H9 (cell line): ENCODE measurements at regions not wholly inside any gene's neighbourhood (a gene's known extent, or its start where the extent isn't known, plus 50 kb on each side); places are given as distances from the start of the nearest gene placed in this dataset.

Experiments
- DNase-seq: peaks from one replicate; pipeline ENCODE4 v3.0.0-alpha.2; 2017
- H2AFZ ChIP-seq: one replicate; pipeline ENCODE4 v1.6.1; 2013; ENCODE audit warnings: mild to moderate bottlenecking, low read length, control low read depth, moderate library complexity
- H2AK5ac ChIP-seq: 2 replicates; pipeline ENCODE4 v1.6.1; 2013; ENCODE audit warnings: low read length, control low read depth, mixed read lengths; ENCODE audit not compliant: insufficient read length
- H2BK120ac ChIP-seq: one replicate; pipeline ENCODE4 v1.6.1; 2013; ENCODE audit warnings: low read depth, mild to moderate bottlenecking, low read length, control low read depth, inconsistent platforms; ENCODE audit not compliant: poor library complexity, severe bottlenecking
- H2BK12ac ChIP-seq: 2 replicates; pipeline ENCODE4 v1.6.1; 2013; ENCODE audit warnings: low read length, control low read depth, mixed read lengths, low read depth; ENCODE audit not compliant: insufficient read length
- H2BK15ac ChIP-seq: 2 replicates; pipeline ENCODE4 v1.6.1; 2013; ENCODE audit warnings: low read depth, low read length, control low read depth
- H2BK20ac ChIP-seq: one replicate; pipeline ENCODE4 v1.6.1; 2013; ENCODE audit warnings: low read depth, mild to moderate bottlenecking, low read length, control low read depth, inconsistent platforms; ENCODE audit not compliant: poor library complexity, severe bottlenecking
- H2BK5ac ChIP-seq: 2 replicates; pipeline ENCODE4 v1.6.1; 2013; ENCODE audit warnings: low read length, control low read depth, mixed read lengths; ENCODE audit not compliant: insufficient read length
- H3K14ac ChIP-seq: 2 replicates; pipeline ENCODE4 v1.6.1; 2013; ENCODE audit warnings: low read length, control low read depth; ENCODE audit not compliant: insufficient read depth
- H3K18ac ChIP-seq: 2 replicates; pipeline ENCODE4 v1.6.1; 2013; ENCODE audit warnings: low read depth, mild to moderate bottlenecking, mixed read lengths, low read length, control low read depth; ENCODE audit not compliant: insufficient read length
- H3K23ac ChIP-seq: 2 replicates; pipeline ENCODE4 v1.6.1; 2013; ENCODE audit warnings: low read length, control low read depth, mixed read lengths, low read depth; ENCODE audit not compliant: insufficient read length
- H3K23me2 ChIP-seq: 2 replicates; pipeline ENCODE4 v1.6.1; 2013; ENCODE audit warnings: low read depth, mild to moderate bottlenecking, mixed read lengths, low read length, control low read depth; ENCODE audit not compliant: insufficient read length, poor library complexity, severe bottlenecking
- H3K27ac ChIP-seq: 2 replicates; pipeline ENCODE4 v1.5.1; 2013; ENCODE audit warnings: low read length, control low read depth, mixed read lengths, low read depth; ENCODE audit not compliant: insufficient read length
- H3K27me3 ChIP-seq: 2 replicates; pipeline ENCODE4 v1.6.1; 2013; ENCODE audit warnings: low read length, control low read depth, inconsistent platforms; ENCODE audit not compliant: insufficient read depth
- H3K4ac ChIP-seq: 2 replicates; pipeline ENCODE4 v1.6.1; 2013; ENCODE audit warnings: low read depth, mild to moderate bottlenecking, control low read depth, inconsistent platforms, low read length, moderate library complexity
- H3K4me1 ChIP-seq: 2 replicates; pipeline ENCODE4 v1.6.1; 2013; ENCODE audit warnings: low read length, control low read depth, inconsistent platforms; ENCODE audit not compliant: insufficient read depth
- H3K4me2 ChIP-seq: 2 replicates; pipeline ENCODE4 v1.6.1; 2013; ENCODE audit warnings: low read length, control low read depth, mixed read lengths; ENCODE audit not compliant: insufficient read length, insufficient read depth
- H3K56ac ChIP-seq: 2 replicates; pipeline ENCODE4 v1.6.1; 2013; ENCODE audit warnings: low read depth, mild to moderate bottlenecking, mixed read lengths, low read length, control low read depth; ENCODE audit not compliant: insufficient read length
- H3K79me1 ChIP-seq: 2 replicates; pipeline ENCODE4 v1.6.1; 2013; ENCODE audit warnings: low read depth, mild to moderate bottlenecking, moderate library complexity, low read length, control low read depth, inconsistent platforms; ENCODE audit not compliant: insufficient read depth, poor library complexity, severe bottlenecking
- H3K79me2 ChIP-seq: 2 replicates; pipeline ENCODE4 v1.6.1; 2013; ENCODE audit warnings: low read length, control low read depth, inconsistent platforms; ENCODE audit not compliant: insufficient read depth
- H3K9ac ChIP-seq: 2 replicates; pipeline ENCODE4 v1.6.1; 2013; ENCODE audit warnings: low read length, control low read depth, mixed read lengths; ENCODE audit not compliant: insufficient read length; ENCODE audit errors: extremely low read depth
- H3K9me3 ChIP-seq: one replicate; pipeline ENCODE4 v1.6.1; 2013; ENCODE audit warnings: low read depth, low read length, inconsistent platforms; ENCODE audit not compliant: control insufficient read depth
- H3T11ph ChIP-seq: one replicate; pipeline ENCODE4 v1.6.1; 2013; ENCODE audit warnings: mild to moderate bottlenecking, low read length, control low read depth, inconsistent platforms
- H4K20me1 ChIP-seq: one replicate; pipeline ENCODE4 v1.6.1; 2013; ENCODE audit not compliant: control insufficient read depth, insufficient read length, insufficient read depth
- H4K5ac ChIP-seq: 2 replicates; pipeline ENCODE4 v1.6.1; 2013; ENCODE audit warnings: low read depth, mild to moderate bottlenecking, mixed read lengths, low read length, control low read depth; ENCODE audit not compliant: insufficient read length
- H4K8ac ChIP-seq: replicated peaks from 2 replicates; pipeline ENCODE4 v1.6.1; 2013; ENCODE audit warnings: low read length, control low read depth, mixed read lengths, low read depth; ENCODE audit not compliant: insufficient read length
- H4K91ac ChIP-seq: 2 replicates; pipeline ENCODE4 v1.6.1; 2013; ENCODE audit warnings: low read depth, mild to moderate bottlenecking, moderate library complexity, mixed read lengths, low read length, control low read depth; ENCODE audit not compliant: insufficient read length
- H3K27ac Mint-ChIP-seq, 3 experiments: 2 replicates in 2 of 3; 3 replicates in 1 of 3; pipeline ENCODE4 v1.8.0; 2020 to 2021; ENCODE audit warnings: mixed read lengths in 3 of 3, mild to moderate bottlenecking in 1 of 3, moderate library complexity in 1 of 3
- H3K27me3 Mint-ChIP-seq: 2 replicates; pipeline ENCODE4 v1.8.0; 2021; ENCODE audit warnings: low read depth, mild to moderate bottlenecking, moderate library complexity, mixed read lengths
- H3K36me3 Mint-ChIP-seq, 3 experiments: 2 replicates in 2 of 3; 3 replicates in 1 of 3; pipeline ENCODE4 v1.8.0; 2020 to 2021; ENCODE audit warnings: low read depth in 3 of 3, mixed read lengths in 3 of 3; ENCODE audit not compliant: insufficient read depth in 1 of 3
- H3K4me1 Mint-ChIP-seq, 2 experiments: 2 replicates each; pipeline ENCODE4 v1.8.0; 2020; ENCODE audit warnings: mixed read lengths in 2 of 2
- H3K4me3 Mint-ChIP-seq, 2 experiments: 2 replicates in 1 of 2; 3 replicates in 1 of 2; pipeline ENCODE4 v1.8.0; 2020 to 2021; ENCODE audit warnings: mild to moderate bottlenecking in 2 of 2, mixed read lengths in 2 of 2, moderate library complexity in 1 of 2
- H3K9me3 Mint-ChIP-seq, 2 experiments: 2 replicates in 1 of 2; 3 replicates in 1 of 2; pipeline ENCODE4 v1.8.0; 2020; ENCODE audit warnings: mild to moderate bottlenecking in 2 of 2, mixed read lengths in 2 of 2, moderate library complexity in 1 of 2
- WGBS: extraction: QIAGEN DNeasy Blood & Tissue Kit; methylation state at CpG from one replicate; pipeline ENCODE4 v1.1.7; 2013; ENCODE audit warnings: missing lambda C conversion rate, low lambda C conversion rate, mixed read lengths; ENCODE audit not compliant: insufficient read length; ENCODE audit errors: extremely low coverage; 5-methylcytosine and 5-hydroxymethylcytosine counted together
- TF ChIP-seq, protein P1 (sequence below): fragments of 200-600 bp; sonication (generic); conservative IDR thresholded peaks from 3 replicates; pipeline ENCODE4 v1.8.0; 2021; ENCODE audit warnings: antibody characterized with exemption, mild to moderate bottlenecking

DNA sequence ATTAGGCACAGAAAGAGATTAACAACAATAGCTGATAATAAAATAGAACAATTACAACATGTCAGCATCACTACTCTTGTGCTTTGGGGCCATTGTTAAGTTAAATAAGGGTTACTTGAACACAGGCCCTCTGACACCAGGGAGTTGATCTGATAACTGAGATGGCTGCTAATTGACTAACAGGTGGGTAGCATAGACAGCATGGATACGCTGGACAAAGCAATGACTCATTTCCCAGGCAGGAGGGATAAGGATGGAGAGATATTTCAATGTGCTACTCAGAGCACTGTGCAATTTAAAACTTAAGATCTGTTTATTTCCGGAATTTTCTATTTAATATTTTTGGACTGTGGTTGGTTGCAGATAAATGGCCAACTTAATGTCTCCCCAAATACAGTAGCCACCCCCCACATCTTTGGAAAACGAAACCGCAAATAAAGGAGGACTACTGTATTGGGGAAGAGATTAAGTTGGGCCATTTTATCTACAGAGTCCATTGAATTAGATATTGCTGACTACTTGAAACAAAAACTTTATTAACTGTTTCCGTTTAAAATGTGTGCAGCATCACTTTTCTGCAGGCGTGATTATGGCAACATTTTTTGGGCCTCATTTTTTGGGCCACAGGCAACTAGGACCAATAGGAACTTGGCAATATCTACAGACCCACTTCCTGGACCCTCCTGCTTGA is 200.6 kb upstream of the KLF3 start:
- Histone ChIP-seq H3K56ac (no peak overlapping the region), H2BK20ac (no peak overlapping the region), H3K79me2 (no peaks in the 10 kb centered on the region), H3K79me1 (no peaks in the 10 kb centered on the region), H4K8ac (no peak overlapping the region), H2BK5ac (no peak overlapping the region), H3K4ac (no peak overlapping the region), H2AFZ (no peak overlapping the region), H3T11ph (no peak overlapping the region), H3K27me3 (no peaks in the 10 kb centered on the region), H2BK15ac (no peak overlapping the region), H2AK5ac (no peak overlapping the region), H4K91ac (no peak overlapping the region), H3K4me2 (no peak overlapping the region), H3K14ac (no peak overlapping the region), H4K20me1 (no peaks in the 10 kb centered on the region), H3K18ac (no peak overlapping the region), H3K27ac (no peak overlapping the region), H2BK120ac (no peak overlapping the region), H3K9ac (no peak overlapping the region), H3K23ac (no peak overlapping the region), H3K4me1 (no peaks in the 10 kb centered on the region), H4K5ac (no peak overlapping the region), H3K23me2 (no peaks in the 10 kb centered on the region), H2BK12ac (no peak overlapping the region), H3K9me3 (no peaks in the 10 kb centered on the region)
- TF ChIP-seq, protein P1, sequence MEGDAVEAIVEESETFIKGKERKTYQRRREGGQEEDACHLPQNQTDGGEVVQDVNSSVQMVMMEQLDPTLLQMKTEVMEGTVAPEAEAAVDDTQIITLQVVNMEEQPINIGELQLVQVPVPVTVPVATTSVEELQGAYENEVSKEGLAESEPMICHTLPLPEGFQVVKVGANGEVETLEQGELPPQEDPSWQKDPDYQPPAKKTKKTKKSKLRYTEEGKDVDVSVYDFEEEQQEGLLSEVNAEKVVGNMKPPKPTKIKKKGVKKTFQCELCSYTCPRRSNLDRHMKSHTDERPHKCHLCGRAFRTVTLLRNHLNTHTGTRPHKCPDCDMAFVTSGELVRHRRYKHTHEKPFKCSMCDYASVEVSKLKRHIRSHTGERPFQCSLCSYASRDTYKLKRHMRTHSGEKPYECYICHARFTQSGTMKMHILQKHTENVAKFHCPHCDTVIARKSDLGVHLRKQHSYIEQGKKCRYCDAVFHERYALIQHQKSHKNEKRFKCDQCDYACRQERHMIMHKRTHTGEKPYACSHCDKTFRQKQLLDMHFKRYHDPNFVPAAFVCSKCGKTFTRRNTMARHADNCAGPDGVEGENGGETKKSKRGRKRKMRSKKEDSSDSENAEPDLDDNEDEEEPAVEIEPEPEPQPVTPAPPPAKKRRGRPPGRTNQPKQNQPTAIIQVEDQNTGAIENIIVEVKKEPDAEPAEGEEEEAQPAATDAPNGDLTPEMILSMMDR, result no peak
- Mint-ChIP-seq H3K27me3 (peaks cover 2% of the 10 kb centered on the region; the same call in 1 of the 2 replicates), H3K36me3 (peaks cover 5 to 14% (median 11%) of the 10 kb centered on the region in 3 experiments), H3K4me1 (peaks cover 0 to 4% of the 10 kb centered on the region in 2 experiments; a peak in 1 of 4 replicates), H3K27ac (no peak overlapping the region; a peak in 1 of 7 replicates), H3K4me3 (no peak overlapping the region), H3K9me3 (peaks cover 6 to 11% of the 10 kb centered on the region in 2 experiments; a peak in 4 of 5 replicates)
- DNase-seq, result no peak
- no CpG with 5 or more reads among the region's 6 CpGs for WGBS
